OCI-LY7 (cell line): ENCODE measurements at regions not wholly inside any gene's neighbourhood (a gene's known extent, or its start where the extent isn't known, plus 50 kb on each side); places are given as distances from the start of the nearest gene placed in this dataset.
"Not testable (repeated sequence)": the region's sequence is repeated elsewhere in the genome, so short reads cannot be mapped to it uniquely, and the experiment has no call there.

ENCODE experiments used
- BruUV-seq: library from RNA; stranded (reverse); fragments of 400-500 nt; replicated peaks from 2 replicates; lab custom pipeline; 2021; lab: Mats Ljungman, UMichigan
- CTCF ChIA-PET: fragments of 300-600 bp; sonication (Branson Sonifier 250); formaldehyde crosslinking; loops from one replicate; lab custom pipeline; 2022; ENCODE audit warnings: antibody characterized with exemption; ENCODE audit not compliant: unreplicated experiment; lab: Charles Lee
- POLR2A ChIA-PET: fragments of 300-600 bp; sonication (Branson Sonifier 250); formaldehyde crosslinking; loops from one replicate; lab custom pipeline; 2022; ENCODE audit warnings: antibody characterized with exemption; lab: Charles Lee
- DNase-seq: peaks from one replicate; pipeline ENCODE4 v3.0.0-alpha.2; 2015; ENCODE audit warnings: low spot score
- H2AFZ ChIP-seq: fragments of 200-600 bp; sonication (generic), shearing (Covaris generic); 2 replicates; pipeline ENCODE4 v1.6.1; 2014; ENCODE audit warnings: mild to moderate bottlenecking, antibody characterized with exemption, low read length, moderate library complexity
- H3K27ac ChIP-seq: fragments of 200-600 bp; sonication (generic); 2 replicates; pipeline ENCODE4 v1.5.1; 2014; ENCODE audit warnings: mixed run types, low read depth, mild to moderate bottlenecking, moderate library complexity, low read length, inconsistent platforms; ENCODE audit not compliant: poor library complexity, severe bottlenecking
- H3K36me3 ChIP-seq: fragments of 200-600 bp; sonication (generic); 2 replicates; pipeline ENCODE4 v1.6.1; 2014; ENCODE audit warnings: mild to moderate bottlenecking, antibody characterized with exemption, low read length, moderate library complexity, mixed read lengths; ENCODE audit not compliant: insufficient read depth
- H3K4me1 ChIP-seq: fragments of 200-600 bp; sonication (generic); 2 replicates; pipeline ENCODE4 v1.5.1; 2014; ENCODE audit warnings: mild to moderate bottlenecking, low read length; ENCODE audit not compliant: insufficient read depth, poor library complexity, severe bottlenecking
- H3K4me2 ChIP-seq: fragments of 200-600 bp; sonication (generic); 2 replicates; pipeline ENCODE4 v1.6.1; 2014; ENCODE audit warnings: mild to moderate bottlenecking, low read length
- H3K4me3 ChIP-seq: fragments of 200-600 bp; sonication (generic); 2 replicates; pipeline ENCODE4 v1.5.1; 2014; ENCODE audit warnings: mild to moderate bottlenecking, low read depth, low read length; ENCODE audit not compliant: poor library complexity, severe bottlenecking
- H3K79me2 ChIP-seq: fragments of 200-600 bp; sonication (generic); 2 replicates; pipeline ENCODE4 v1.6.1; 2016; ENCODE audit warnings: low read depth, mild to moderate bottlenecking, low read length, moderate library complexity, mixed read lengths; ENCODE audit not compliant: insufficient read depth
- H3K9me2 ChIP-seq: fragments of 200-600 bp; sonication (generic); 2 replicates; pipeline ENCODE4 v1.6.1; 2016; ENCODE audit warnings: mild to moderate bottlenecking, low read length, mixed read lengths; ENCODE audit not compliant: insufficient read depth
- H3K9me3 ChIP-seq: fragments of 200-600 bp; sonication (generic); 2 replicates; pipeline ENCODE4 v1.6.1; 2014; ENCODE audit warnings: mild to moderate bottlenecking, mixed run types, low read length, mixed read lengths
- H4K20me1 ChIP-seq: fragments of 200-600 bp; sonication (generic); 2 replicates; pipeline ENCODE4 v1.6.1; 2014; ENCODE audit warnings: mild to moderate bottlenecking, antibody characterized with exemption, low read length, moderate library complexity, mixed read lengths; ENCODE audit not compliant: insufficient read depth
- CTCF ChIP-seq: fragments of 200-600 bp; sonication (generic); conservative IDR thresholded peaks from 2 replicates; pipeline ENCODE4 v1.5.1; 2014; ENCODE audit warnings: mild to moderate bottlenecking, antibody characterized with exemption, low read length, moderate library complexity, mixed read lengths
- EZH2phosphoT487 ChIP-seq: fragments of 200-600 bp; sonication (generic); IDR thresholded peaks from 2 replicates; pipeline ENCODE4 v1.6.1; 2018; ENCODE audit warnings: low read depth, borderline replicate concordance, mild to moderate bottlenecking, mixed run types, antibody characterized with exemption, low read length, moderate library complexity, mixed read lengths
- intact Hi-C: fragments of 100-400 bp; cut with micrococcal nuclease; formaldehyde crosslinking; loops from one replicate; pipeline ENCODE4 v1.10.0; 2022; ENCODE audit not compliant: unreplicated experiment

- Histone ChIP-seq H4K20me1 (no peaks in the 10 kb centered on the region), H3K79me2 (no peaks in the 10 kb centered on the region), H3K27ac (peak overlapping the region; percentile 95), H2AFZ (peak overlapping the region; percentile 59; the same call in 1 of the 2 replicates), H3K4me2 (peak overlapping the region; percentile 77), H3K9me3 (peaks cover 15% of the 10 kb centered on the region), H3K9me2 (no peaks in the 10 kb centered on the region), H3K36me3 (peaks cover 24% of the 10 kb centered on the region), H3K4me1 (peaks cover 78% of the 10 kb centered on the region), H3K4me3 (peak overlapping the region; percentile 50)
- CTCF ChIA-PET, result interaction anchor here (1.0 to 1.7 kb wide), 2 partner anchors 11 to 68 kb away, joined by 3 to 4 read pairs; no protein-coding TSS in a partner anchor
- TF ChIP-seq CTCF (no peak), EZH2phosphoT487 (no peak)
- POLR2A ChIA-PET, result interaction anchor here (0.5 to 1.9 kb wide), 9 partner anchors 10 to 743 kb away, joined by 3 to 5 read pairs (median 3); no protein-coding TSS in a partner anchor
- DNase-seq, result peak; percentile 85
- intact Hi-C loops, result loop anchor here (2.0 to 5.0 kb wide), 6 partner anchors 69 to 325 kb away; no protein-coding TSS in a partner anchor
- no TSS peak for BruUV-seq
These were observed 140.7 kb upstream of the THUMPD2 start for GRCh38 chr2:39919511-39920306.

- CTCF ChIA-PET, result no interaction called here
- no TSS peak for BruUV-seq
- POLR2A ChIA-PET, result interaction anchor here (0.8 to 1.9 kb wide), 2 partner anchors 9 to 14 kb away, joined by 3 to 5 read pairs; no protein-coding TSS in a partner anchor
- H3K4me2 ChIP-seq, result 0 out of 2 replicates have a peak overlapping the region, but pooled peaks have one; percentile 77
- no peaks in the 10 kb centered on the region for H3K9me2 ChIP-seq
- peaks cover 83% of the 10 kb centered on the region for H3K4me1 ChIP-seq
- TF ChIP-seq EZH2phosphoT487, result no peak
- TF ChIP-seq CTCF, result no peak
- H3K27ac ChIP-seq, result peak overlapping the region; percentile 95
- peaks cover 15% of the 10 kb centered on the region for H3K9me3 ChIP-seq
- DNase-seq, result no peak
- H4K20me1 ChIP-seq, result no peaks in the 10 kb centered on the region
- intact Hi-C loops, result no loop called here
- peak overlapping the region; percentile 59; the same call in 1 of the 2 replicates for H2AFZ ChIP-seq
- H3K36me3 ChIP-seq, result peaks cover 24% of the 10 kb centered on the region
- H3K4me3 ChIP-seq, result no peak overlapping the region
- H3K79me2 ChIP-seq, result no peaks in the 10 kb centered on the region
These were observed 139.8 kb upstream of the THUMPD2 start for GRCh38 chr2:39918886-39919285.

- H3K27ac ChIP-seq, H4K20me1 ChIP-seq, POLR2A ChIA-PET, BruUV-seq, intact Hi-C loops, H3K79me2 ChIP-seq, CTCF ChIA-PET, DNase-seq, H3K9me2 ChIP-seq, H3K4me3 ChIP-seq: not testable (repeated sequence)
- Histone ChIP-seq H3K4me2 (0 out of 2 replicates have a peak overlapping the region, but pooled peaks have one; percentile 8), H3K4me1 (peaks cover 83% of the 10 kb centered on the region), H3K36me3 (peaks cover 24% of the 10 kb centered on the region), H2AFZ (peak overlapping the region; percentile 19; the same call in 1 of the 2 replicates), H3K9me3 (peaks cover 15% of the 10 kb centered on the region)
These were observed 138.3 kb upstream of the THUMPD2 start for GRCh38 chr2:39917371-39917770.
